Esophagus muscularis mucosa (tissue), 4 donors: ENCODE measurements at regions not wholly inside any gene's neighbourhood (a gene's known extent, or its start where the extent isn't known, plus 50 kb on each side); places are given as distances from the start of the nearest gene placed in this dataset.

ENCODE experiments used
- DNase-seq: peaks from one replicate; pipeline ENCODE4 v3.0.0-alpha.2; 2017; ENCODE audit errors: extremely low spot score
- H3K27ac ChIP-seq, 4 donors: fragments of 200-600 bp; sonication (generic); replicated peaks in 1 of 4; 1 replicate in 3 of 4; 2 replicates in 1 of 4; pipeline ENCODE4 v1.5.1; 2016 to 2019; ENCODE audit warnings: mild to moderate bottlenecking in 1 of 4
- H3K27me3 ChIP-seq, 4 donors: fragments of 200-600 bp; sonication (generic); one replicate each; pipeline versions ENCODE4 v1.5.1 to v1.6.0; 2016 to 2019
- H3K36me3 ChIP-seq, 4 donors: fragments of 200-600 bp; sonication (generic); one replicate each; pipeline ENCODE4 v1.5.1; 2016 to 2019
- H3K4me1 ChIP-seq, 4 donors: fragments of 200-600 bp; sonication (generic); one replicate each; pipeline ENCODE4 v1.5.1; 2016 to 2019
- H3K4me3 ChIP-seq, 4 donors: fragments of 200-600 bp; sonication (generic); 1 replicate in 2 of 4; 2 replicates in 2 of 4; pipeline ENCODE4 v1.5.1; 2016 to 2019; ENCODE audit warnings: mild to moderate bottlenecking in 4 of 4, moderate library complexity in 1 of 4
- H3K9me3 ChIP-seq, 4 donors: fragments of 200-600 bp; sonication (generic); 1 replicate in 3 of 4; 2 replicates in 1 of 4; pipeline ENCODE4 v1.5.1; 2016 to 2019
- CTCF ChIP-seq, 3 experiments: fragments of 200-600 bp in 2 of 3; fragments of 450-650 bp in 1 of 3; sonication (generic) in 2 of 3; IDR thresholded peaks; one replicate each; pipeline ENCODE4 v1.5.1; 2017 to 2019; ENCODE audit warnings: antibody characterized with exemption in 3 of 3, mild to moderate bottlenecking in 2 of 3, moderate library complexity in 1 of 3
- EP300 ChIP-seq: sonication (generic); formaldehyde crosslinking; IDR thresholded peaks from one replicate; pipeline ENCODE4 v1.6.1; 2017; ENCODE audit warnings: antibody characterized with exemption
- POLR2A ChIP-seq: fragments of 450-650 bp; IDR thresholded peaks from one replicate; pipeline ENCODE4 v1.6.1; 2017; ENCODE audit warnings: antibody characterized with exemption, moderate library complexity, mild to moderate bottlenecking, low read depth
- POLR2AphosphoS5 ChIP-seq, 2 donors: sonication (generic); formaldehyde crosslinking; IDR thresholded peaks; one replicate each; pipeline ENCODE4 v1.6.1; 2017; ENCODE audit warnings: antibody characterized with exemption in 2 of 2
- WGBS: methylation state at CpG from one replicate; pipeline ENCODE4 v1.1.5; 2018; 5-methylcytosine and 5-hydroxymethylcytosine counted together
- intact Hi-C: fragments of 100-400 bp; cut with DNase I; formaldehyde crosslinking; loops from one replicate; pipeline ENCODE4 v1.15.1; 2023

GRCh38 chr1:104785575-104786187, 1036.0 kb downstream of the AMY1C start:
- DNase-seq = no peak
- no peak overlapping the region for H3K27ac ChIP-seq
- 73% methylated on average over 2 of the region's 2 CpGs for WGBS
- H3K4me3 ChIP-seq = no peak overlapping the region
- H3K9me3 ChIP-seq = no peaks in the 10 kb centered on the region
- no peaks in the 10 kb centered on the region for H3K36me3 ChIP-seq
- intact Hi-C loops = no loop called here
- H3K4me1 ChIP-seq = no peaks in the 10 kb centered on the region
- no peaks in the 10 kb centered on the region for H3K27me3 ChIP-seq
- TF ChIP-seq CTCF (IDR thresholded peaks at IDR 0.05) (no peak), POLR2A (no peak)

DNA sequence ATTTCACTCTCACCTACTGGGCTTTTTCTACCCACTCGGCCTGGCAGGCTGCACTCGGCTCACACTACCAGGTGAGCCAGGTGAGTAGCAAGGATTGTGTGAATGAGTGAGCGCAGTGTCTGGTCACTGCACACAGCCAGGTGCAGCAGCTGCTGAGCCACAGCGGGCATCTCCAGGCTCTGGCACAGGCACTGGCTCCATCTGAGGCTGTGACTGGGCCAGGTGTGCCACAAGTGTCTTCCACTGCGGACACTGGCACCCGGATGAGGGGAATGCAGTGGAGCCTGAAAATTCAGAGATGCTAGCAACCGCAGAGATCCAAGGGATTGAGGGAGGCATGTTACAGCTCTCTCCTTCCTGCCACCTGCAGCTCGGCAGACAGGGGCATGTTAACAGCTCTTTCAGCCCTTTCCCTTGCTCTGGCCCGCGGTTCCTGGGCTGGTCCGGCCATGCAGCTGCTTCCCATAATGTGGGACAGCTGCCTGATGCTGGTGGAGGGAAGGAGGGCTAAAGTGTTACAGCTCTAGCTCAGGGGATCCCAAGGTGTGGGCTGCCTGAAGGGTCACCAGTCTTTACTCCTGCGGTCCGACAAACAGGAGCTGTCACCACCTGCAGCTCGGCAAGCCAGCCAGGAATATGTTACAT, 1038.3 kb downstream of the AMY1C start:
- no peaks in the 10 kb centered on the region for H3K36me3 ChIP-seq
- H3K4me3 ChIP-seq = no peak overlapping the region
- no peak overlapping the region for H3K27ac ChIP-seq
- intact Hi-C loops = no loop called here
- H3K4me1 ChIP-seq = no peaks in the 10 kb centered on the region
- WGBS = 87% methylated on average over 13 of the region's 14 CpGs
- H3K9me3 ChIP-seq = no peaks in the 10 kb centered on the region
- TF ChIP-seq EP300 = no peak
- no peak for TF ChIP-seq CTCF (IDR thresholded peaks at IDR 0.05)
- no peak for TF ChIP-seq POLR2AphosphoS5 (IDR thresholded peaks at IDR 0.05)
- TF ChIP-seq POLR2A = no peak
- no peaks in the 10 kb centered on the region for H3K27me3 ChIP-seq
- no peak for DNase-seq

DNA sequence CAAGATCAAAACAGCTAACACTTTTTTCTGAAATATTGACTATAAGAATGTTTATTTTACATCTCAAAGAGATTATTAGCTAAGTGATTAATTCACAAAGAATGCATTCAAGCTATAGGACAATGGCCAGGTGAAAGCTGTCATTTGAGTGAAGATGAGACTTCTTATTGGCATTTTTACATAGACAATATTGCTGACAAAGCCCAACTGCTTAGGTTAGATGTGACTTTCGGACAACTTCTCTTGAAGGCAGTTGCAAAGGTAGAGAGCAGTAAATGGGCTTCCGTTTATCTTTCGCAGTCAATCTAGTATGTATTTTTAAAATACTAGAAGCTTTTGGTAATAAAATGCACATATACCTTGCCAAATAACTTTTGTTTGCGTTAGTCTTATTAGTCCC, 1041.3 kb downstream of the AMY1C start:
- Histone ChIP-seq H3K27ac (no peak overlapping the region), H3K27me3 (no peaks in the 10 kb centered on the region), H3K9me3 (no peaks in the 10 kb centered on the region), H3K4me3 (no peak overlapping the region), H3K36me3 (no peaks in the 10 kb centered on the region), H3K4me1 (no peaks in the 10 kb centered on the region)
- WGBS = 83% methylated on average over 4 of the region's 4 CpGs
- intact Hi-C loops = no loop called here
- no peak for DNase-seq
- TF ChIP-seq POLR2AphosphoS5 (IDR thresholded peaks at IDR 0.05) = no peak
- TF ChIP-seq CTCF (IDR thresholded peaks at IDR 0.05) = no peak
- TF ChIP-seq POLR2A = no peak
- TF ChIP-seq EP300 = no peak

DNA sequence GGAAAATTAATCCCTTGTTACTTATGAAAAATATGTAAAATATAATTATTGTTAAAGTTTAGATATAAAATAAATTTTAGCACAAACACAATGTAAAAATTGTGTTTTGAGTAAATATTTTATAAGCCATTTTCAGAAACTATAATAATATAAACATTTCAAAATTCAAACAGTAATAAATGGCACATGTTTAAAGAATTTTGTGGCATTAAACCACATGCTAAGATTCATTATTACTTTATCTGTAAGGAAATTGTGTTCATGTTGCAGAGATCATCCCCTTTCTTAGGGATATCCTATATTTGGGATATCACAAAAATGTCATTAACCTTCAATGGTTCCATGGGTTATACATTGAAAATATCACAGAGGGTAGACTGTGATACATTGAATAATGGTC, 1044.3 kb downstream of the AMY1C start:
- H3K36me3 ChIP-seq = no peaks in the 10 kb centered on the region
- no peaks in the 10 kb centered on the region for H3K27me3 ChIP-seq
- H3K4me3 ChIP-seq = no peak overlapping the region
- no peak for DNase-seq
- H3K9me3 ChIP-seq = no peaks in the 10 kb centered on the region
- no peaks in the 10 kb centered on the region for H3K4me1 ChIP-seq
- no peak for TF ChIP-seq CTCF (IDR thresholded peaks at IDR 0.05)
- no peak for TF ChIP-seq EP300
- TF ChIP-seq POLR2A = no peak
- TF ChIP-seq POLR2AphosphoS5 (IDR thresholded peaks at IDR 0.05) = no peak
- intact Hi-C loops = no loop called here
- H3K27ac ChIP-seq = no peak overlapping the region

DNA sequence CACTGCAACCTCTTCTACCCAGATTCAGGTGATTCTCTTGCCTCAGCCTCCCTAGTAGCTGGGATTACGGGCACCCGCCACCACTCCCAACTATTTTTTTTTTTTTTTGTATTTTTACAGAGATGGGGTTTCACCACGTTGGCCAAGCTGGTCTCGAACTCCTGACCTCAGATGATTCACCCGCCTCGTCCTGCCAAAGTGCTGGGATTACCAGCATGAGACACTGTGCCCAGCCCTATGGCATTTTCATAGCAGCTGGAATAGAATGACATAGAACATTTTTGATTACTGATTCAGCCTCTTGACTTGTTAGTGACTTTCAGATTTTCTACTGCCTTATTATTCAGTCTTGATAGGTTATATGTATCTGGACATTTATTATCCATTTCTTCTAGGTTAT, 1046.2 kb downstream of the AMY1C start:
- 93% methylated on average over 6 of the region's 6 CpGs for WGBS
- intact Hi-C loops = no loop called here
- Histone ChIP-seq H3K4me3 (no peak overlapping the region), H3K27me3 (no peaks in the 10 kb centered on the region), H3K36me3 (no peaks in the 10 kb centered on the region), H3K9me3 (no peaks in the 10 kb centered on the region), H3K4me1 (no peaks in the 10 kb centered on the region), H3K27ac (no peak overlapping the region)
- TF ChIP-seq POLR2A = no peak
- TF ChIP-seq CTCF (IDR thresholded peaks at IDR 0.05) = no peak
- TF ChIP-seq POLR2AphosphoS5 (IDR thresholded peaks at IDR 0.05) = no peak
- DNase-seq = no peak
